ENCODE measurements at regions not wholly inside any gene's neighbourhood (a gene's known extent, or its start where the extent isn't known, plus 50 kb on each side); places are given as distances from the start of the nearest gene placed in this dataset.
A peak's percentile ranks its signal among the peaks of the same experiment; 100 is the strongest.

DNA sequence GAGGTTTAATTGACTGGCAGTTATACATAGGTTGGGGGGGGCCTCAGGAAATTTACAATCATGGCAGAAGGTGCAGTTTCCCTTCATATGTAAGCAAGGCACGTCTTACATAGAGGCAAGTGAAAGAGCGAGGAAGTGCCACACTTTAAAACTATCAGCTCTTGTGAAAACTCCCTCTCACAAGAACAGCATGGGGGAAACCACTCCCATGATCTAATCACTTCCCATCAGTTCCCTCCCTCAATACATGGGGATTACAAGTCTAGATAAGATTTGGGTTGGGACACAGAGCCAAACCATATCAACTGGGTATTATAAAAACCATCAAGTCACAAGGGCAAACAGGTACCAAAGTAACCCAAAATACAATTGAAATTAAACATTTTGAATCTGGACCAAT lies 182.0 kb upstream of the FAT4 start:
- DNase-seq = no peak

DNA sequence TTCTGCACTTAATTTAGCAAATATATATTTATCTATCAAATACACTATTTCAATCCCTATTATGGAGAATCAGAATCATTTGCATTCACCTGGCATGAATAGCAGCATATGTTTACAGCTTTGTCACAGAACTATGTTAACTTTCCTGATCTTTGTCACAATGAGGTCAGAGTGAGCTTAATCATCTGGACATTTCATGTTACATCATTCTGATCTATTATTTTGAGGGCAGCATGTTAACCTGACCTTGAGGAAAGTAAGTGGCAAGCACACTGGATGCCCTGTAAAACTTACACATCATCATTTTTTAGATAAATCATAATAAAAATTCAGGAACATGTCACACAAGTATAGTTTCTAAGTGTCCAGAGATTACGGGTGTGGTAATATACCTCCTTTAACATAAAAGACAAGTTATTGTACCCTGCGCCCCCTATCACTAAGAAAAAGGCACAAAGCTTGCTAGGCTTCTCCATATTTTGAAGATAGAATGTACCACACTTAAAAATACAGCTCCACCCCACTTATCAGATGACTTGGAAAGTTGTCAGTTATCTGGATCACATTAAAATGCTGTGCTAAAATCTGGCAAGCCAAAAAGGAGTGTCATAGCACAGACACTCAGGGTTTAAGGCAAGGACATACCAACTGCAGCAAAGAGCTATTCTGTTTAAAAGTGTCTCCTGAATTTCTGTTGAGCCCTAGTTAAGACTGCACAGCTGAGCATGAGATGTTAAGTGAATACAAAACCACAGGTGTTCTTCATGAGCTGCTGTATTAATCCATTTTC lies 182.7 kb upstream of the FAT4 start:
- no peak for DNase-seq

DNA sequence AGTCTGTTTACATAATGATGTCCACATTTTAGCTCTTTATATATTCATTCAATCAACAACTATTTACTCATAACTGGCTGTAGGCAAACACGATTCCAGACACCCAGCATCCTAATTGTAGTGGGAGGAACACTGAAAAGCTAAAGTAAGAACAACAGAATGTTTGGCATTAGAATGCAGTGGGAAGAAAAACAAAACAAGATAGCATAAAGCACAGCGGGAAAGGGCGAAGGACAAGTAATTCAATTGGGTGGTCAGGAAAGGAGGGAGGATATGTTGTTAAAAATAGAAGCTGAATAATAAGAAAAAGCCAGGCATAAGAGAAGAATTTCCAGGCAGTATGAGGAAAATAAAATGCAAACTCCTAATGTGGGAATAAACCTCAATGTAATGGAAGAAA lies 189.5 kb upstream of the FAT4 start:
- no peak for DNase-seq

DNA sequence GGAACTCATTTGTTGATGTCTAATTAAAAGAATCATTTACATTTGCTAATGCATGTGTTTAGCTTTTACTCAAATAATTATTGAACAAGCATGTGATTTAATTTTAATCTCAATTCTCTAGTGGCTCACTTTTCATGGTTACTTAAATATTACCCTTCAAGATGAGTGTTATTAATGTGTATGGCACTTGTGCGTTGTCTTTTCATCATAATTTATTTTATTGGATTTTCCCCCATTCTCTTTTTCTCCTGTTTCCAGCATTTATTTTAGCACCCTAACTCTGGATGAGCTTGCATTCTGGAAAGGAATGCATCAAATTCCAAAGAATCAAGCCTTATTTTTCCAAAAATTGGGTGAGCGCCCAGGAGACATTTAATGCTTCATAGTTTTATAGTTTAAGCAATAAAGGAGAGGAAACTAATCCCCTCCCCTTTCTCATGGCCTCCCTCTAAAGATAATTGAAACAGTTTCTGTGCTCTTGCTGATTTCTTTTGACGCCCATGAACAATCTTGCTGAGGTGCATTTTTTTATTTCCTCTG lies 191.1 kb upstream of the FAT4 start:
- no peak for DNase-seq

DNA sequence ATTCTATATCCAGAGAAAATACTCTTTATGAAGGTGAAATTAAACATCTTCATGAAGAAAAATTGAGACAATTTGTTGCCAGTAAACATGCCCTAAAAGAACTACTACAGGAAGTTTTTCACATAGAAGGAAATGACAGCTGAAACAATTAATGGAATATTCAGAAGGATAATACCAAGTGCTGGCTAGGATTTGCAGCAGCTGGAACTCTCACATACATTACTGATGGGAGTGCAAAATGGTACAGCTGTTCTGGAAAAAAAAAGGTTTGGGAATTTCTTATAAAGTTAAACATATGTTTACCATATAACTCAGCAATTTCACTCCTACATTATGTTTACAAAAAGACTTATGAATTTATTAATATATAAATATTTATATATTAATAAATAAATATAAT lies 193.2 kb upstream of the FAT4 start:
- DNase-seq = no peak

DNA sequence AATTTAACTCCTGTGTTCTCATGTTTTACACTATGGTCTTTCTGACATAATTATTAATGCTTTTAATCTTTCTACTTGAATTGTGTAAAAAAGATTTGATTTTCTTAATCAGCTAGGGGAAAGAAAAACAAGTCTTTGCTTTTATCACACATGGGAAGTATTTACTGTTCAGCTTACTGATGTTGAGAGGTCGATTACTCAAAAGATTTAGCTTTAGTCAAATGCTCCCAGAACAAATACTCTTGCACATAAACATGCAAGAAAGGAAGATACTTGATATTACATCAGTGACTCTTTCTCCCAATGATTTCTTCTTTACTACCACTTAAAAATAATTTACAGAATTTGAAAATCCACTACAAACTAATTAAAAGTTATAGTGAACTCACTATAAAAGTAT lies 198.3 kb upstream of the FAT4 start:
- DNase-seq = no peak

DNA sequence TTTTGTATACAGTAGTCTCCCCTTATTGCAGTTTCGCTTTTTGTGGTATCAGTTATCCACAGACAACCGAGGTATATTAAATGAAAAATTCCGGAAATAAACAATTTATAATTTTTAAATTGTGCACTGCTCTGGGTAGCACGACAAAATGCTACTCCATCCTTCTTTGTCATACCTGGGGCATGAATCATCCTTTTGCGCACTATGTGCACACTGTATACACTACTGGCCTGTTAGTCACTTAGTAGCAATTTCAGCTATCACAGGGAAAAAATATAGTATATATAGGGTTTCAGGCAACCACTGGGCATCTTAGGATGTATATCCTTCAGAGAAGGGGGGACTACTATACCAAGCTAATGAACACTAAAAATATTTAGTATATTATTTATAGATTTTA lies 198.8 kb upstream of the FAT4 start:
- DNase-seq = peak; percentile 36

DNA sequence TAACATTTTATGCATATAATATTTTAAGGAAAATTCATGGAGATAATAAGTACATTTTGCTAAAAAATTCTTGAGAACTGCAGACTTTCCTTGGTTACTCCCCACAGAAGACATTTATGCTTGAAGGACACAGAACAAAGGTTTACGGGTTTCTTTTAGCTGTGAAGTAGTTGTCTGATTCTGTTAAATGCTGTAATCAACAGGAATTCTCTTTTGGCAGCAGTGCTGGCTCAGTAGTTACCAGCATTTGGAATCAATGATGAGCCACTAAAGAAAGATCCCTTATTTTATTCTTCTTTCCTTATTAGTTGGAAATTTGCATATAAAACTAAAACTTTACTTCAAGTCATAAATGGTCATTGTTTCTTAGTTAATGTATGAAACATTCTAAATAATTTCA lies 199.3 kb upstream of the FAT4 start:
- DNase-seq = no peak

DNA sequence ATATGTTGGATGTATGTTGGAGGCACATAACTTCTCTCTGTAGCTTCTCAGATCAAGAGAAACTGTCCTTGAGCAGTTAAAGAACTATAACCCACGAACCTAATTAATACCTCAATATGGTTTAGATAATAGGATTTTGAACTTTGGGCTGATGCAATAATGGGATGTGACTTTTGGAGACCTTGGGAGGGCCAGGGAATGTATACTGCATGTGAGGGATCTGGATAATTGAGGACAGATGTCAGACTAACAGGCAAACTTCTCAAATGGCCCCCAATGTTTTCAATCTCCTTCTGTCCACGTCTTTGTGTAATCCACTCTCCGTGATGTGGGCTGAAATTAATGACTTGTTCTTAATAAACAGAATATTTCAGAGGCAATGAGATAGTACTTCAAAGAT lies 202.2 kb upstream of the FAT4 start:
- DNase-seq = no peak

DNA sequence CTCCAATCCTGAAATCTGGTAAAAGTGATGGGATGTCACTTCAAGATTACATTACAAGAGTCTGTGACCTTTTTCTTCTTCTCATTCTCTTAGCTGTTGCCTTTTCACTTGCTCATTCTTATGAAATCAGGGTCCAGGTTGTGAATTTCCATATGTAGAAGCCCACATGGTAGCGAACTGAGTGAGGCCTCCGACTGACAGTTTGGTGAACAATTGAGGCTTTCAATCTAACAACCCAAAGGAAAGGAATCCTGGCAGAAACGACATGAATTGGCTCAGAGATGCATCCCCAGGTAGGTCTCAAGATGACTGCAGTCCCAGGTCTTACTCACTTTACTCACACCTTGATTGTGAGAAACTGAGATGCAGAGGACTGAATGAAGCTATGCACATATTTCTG lies 203.4 kb upstream of the FAT4 start:
- DNase-seq = no peak

DNA sequence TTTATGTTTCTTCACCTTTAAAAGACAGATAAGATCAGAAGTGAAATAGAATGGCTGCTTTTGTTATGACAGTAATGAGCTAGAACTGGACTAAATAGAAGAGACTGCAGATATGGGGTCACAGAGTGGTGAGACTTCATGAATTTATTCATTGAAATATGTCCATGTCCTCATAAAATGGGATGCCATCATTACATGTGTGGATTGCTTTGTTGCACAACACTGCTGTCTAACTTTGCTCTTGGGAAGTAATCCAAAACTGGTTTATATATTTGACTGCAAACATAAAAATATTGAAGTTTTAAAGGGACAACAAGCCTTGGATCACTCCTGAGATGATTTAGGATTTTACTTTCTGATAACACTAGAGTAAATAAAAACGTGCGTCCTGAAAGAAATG lies 209.2 kb upstream of the FAT4 start:
- no peak for DNase-seq

DNA sequence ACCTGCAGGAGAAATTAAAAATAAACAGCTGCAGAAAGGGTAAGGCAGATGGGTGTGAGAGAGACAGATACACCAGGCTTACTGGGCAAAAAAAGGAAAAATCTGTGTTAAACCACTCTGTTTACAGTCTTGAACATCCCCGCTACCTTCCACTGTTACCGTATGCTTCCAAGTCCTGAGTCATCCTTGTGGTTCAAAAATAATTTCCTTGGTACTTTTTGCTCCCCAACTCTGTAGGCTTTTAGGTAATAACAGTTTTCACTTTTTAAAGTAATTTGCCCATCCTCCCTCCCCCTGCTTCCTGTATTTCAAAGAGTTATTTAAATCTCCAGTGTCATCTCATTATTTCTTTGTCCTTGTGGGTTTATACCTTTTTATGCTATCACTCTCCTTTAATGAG lies 210.1 kb upstream of the FAT4 start:
- no peak for DNase-seq

DNA sequence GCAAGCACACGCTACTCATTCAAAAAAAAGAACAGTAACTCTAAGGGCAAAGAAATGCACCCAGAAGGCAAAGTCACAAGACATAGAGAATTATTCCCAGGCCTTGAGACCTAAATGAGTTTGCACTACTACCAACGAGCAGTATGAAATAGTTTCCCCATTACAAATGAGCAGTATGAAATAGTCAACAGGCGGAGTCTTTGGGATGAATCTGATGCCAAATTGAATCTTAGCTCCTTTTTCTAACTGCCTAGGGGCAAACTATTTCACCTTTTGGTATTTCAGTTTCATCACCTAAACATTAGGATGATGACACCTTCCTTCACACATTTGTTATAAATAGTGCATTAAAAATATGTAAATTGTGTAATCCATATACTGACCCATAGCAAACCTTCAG lies 213.0 kb upstream of the FAT4 start:
- no peak for DNase-seq

DNA sequence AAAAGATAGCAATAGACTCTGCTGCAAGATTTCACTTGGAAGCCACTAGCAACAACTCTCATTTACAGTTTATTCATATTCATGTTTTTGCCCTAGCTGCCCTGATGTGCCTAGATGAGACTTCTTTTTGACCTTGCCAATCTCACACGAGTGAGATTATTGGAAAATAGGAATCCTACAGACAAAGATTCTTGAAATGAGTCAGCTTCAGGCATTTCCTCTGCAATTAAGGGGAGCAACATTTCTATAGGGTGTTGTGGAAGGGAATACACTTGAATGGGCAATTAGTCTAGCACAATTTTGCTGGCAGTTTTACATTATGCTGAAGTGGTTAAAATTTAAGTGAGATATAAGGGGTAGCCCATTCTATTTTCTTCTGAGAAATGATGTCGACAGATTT lies 217.0 kb upstream of the FAT4 start:
- DNase-seq = no peak

DNA sequence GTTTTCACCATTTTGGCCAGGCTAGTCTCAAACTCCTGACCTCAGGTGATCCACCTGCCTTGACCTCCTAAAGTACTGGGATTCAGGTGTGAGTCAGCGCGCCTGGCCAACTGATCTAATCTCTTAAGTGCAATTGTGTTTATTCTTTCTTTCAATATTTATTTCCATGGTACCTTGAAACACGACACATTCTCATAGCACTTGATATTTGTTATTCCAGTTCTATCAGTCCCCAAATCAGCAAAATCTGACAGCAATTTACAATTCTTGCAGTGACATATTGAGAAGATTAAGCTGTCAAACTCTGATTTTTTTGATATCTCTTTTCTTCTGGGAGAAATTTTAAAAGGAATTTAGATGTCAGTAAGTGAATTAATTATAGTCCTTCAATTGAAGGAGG lies 218.1 kb upstream of the FAT4 start:
- DNase-seq = no peak

DNA sequence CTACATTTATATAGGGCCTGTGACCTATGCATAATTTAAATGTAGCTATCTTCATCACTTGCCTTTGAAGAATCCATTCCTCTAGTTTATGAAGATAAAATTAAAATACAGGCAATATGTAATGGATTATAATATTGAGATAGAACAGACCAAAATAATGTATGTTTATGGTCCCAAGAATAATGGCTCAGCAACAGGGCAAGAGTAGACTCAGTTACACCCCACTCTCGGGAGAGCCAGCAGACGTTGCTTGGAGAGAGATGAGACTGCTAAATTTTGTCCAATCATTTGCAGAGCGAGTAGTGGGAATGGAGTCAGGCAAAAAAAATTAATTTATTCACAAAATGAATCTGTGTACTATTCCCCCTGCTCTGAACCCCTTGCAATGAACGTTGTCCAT lies 223.2 kb upstream of the FAT4 start:
- DNase-seq = no peak

DNA sequence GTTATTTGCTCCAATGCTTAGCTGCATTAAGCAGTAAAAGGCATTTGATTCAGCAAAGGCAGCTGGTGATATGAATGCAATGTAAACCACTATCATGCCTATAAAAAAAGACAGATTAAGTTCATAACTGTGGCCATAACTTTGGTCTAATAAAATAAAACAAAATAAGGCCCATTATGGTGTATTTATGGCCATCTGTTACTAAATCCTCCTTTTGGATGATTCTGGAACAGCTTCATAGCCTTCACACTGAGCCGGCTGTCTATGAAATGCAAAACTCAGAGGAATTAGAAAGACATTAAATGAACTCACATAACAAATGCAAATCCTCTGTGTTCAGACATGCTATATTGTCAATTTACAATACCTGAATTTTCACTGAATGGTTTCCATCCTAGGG lies 223.7 kb upstream of the FAT4 start:
- no peak for DNase-seq

DNA sequence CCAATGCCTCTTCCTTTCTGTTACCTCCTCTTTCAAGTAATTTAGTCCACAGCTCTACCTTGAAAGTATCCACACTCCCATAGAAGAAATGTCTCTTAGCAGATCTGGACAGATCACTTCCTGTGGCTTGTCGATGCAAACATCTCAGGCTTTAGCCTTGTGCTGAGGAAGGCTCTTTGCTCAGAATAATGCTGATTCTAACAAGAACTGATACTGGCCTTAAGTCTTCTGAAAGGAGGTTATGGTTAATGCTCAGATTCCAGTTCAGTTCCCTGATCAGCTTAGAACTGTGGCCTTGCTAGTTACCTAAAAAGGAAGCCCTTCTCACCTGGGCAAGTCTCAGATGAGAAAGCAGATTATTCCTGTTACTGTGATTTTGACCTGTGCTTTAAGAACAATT lies 230.1 kb upstream of the FAT4 start:
- DNase-seq = no peak

DNA sequence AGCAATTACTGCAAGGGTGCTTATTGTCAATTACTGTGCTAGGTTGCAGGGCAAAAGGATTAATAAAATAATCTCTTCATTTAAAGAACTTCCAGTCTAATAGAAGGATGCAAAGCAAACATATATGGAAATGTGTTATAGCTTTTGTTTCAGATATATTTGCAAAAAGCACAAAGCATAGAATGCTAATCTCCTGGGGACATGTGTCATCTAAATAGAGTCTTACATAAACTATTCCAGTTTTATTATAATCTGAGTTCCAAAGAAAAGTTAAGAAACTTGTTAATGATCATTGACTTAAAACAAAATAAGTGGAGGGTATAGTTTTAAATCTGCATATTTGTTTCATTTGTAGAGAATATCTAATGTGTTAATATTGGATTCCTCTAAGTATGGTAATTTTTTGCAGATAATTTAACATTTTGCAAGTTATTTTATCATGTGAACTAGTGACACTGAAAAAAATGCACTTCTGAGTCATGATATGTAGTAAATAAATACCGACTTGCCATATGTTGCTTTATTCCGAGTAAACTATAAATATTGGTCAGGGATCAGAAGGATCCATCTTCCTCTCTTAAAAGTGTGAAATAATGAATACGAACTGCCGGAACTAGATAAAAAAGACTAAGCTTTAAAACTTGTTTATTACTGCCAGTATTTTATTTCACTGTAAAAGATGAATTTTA lies 231.9 kb upstream of the FAT4 start:
- DNase-seq = no peak

DNA sequence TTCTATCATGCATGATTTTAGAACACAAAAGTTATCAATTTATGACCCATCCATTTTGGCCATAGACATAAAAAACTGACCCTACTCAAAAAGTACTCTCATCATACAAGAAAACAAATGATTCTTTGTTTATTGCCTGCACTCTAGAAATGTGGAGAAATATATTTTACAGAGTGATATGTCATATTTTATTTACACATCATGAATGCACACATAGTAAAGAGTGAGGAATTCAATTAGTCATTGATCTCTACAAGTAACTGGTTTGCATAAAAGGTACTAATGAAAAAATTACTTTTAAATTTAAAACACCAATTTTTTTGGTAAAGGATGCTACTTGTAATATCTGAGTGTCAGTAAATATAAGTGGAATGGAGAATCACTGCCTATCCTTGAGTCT lies 242.5 kb upstream of the FAT4 start:
- DNase-seq = no peak

DNA sequence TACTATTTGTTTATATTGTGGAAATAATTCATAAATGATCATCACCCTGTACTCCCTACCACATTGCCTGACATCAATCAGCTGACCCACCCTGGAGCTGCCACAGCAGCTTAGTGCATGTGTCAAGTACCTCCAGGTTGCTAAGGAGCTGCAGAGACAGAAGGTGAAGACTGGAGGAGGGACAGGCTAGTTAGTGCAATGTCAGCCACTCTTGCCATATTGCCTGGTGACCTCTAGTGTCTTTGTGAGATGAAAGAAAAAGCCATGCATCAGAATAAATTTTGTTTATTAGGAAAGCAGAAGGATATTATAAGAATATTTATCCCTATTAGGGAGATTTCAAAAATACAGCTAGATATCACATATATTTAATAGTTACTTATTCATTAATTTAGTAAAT lies 243.9 kb upstream of the FAT4 start:
- no peak for DNase-seq

DNA sequence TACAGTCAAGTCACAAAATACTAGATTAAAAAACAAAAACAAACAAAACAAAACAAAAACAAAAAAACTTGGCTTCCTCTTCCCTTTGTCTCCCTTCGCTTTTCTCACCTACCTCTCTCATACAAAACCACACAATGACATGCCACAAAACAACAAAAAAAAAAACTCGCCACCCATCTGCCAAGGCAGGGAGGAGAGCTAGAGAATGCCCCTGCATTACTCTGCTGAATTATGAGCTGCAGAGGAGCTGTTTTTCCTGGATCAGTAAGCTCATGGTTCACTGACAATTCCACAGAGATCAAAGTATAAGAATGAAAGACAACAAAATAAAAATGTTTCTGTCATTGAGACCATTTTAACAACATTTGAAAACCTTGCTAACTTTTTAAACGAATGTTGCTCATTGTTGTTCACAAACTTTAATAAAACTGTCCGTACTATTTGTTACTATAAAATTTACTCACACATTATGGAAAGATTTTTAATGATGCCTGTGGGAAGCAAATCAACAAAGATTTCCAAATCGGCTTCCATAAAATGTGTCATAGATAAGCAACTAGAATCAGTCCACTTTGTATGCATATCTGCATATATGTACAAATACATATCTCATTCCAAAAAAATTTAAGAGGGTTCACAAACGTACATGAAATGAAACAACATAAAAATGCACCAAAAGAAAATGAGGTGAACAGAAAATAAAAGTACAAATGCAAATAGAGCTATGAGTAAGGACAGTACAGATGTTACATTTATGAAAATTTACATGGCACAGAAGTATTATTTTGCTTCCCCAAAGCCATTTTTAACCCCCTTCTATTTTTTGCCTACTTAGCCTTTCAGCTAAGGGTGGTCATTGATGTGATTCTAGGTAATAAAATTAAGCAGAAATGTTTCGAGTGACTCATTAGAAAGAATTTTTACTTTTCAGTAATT lies 252.4 kb upstream of the FAT4 start:
- DNase-seq = no peak

DNA sequence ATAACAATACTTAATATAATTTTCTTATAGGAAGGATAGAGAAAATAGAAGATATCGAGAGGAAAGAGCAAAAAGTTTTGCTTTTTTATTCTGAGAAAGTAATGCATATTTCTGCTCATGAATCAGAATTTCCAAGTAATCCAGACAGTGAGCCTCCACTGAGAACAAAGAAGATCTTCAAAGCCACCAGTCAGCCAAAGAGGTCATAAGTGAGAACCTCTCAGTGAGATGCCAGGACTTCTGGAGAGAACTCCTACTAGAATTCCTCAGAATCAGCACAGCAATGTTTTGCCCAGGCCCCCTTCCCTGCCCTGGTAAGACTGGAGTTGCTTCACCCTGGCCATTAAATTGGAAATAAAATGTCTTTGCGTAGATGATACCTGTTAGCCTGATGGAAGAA lies 254.4 kb upstream of the FAT4 start:
- DNase-seq = no peak

DNA sequence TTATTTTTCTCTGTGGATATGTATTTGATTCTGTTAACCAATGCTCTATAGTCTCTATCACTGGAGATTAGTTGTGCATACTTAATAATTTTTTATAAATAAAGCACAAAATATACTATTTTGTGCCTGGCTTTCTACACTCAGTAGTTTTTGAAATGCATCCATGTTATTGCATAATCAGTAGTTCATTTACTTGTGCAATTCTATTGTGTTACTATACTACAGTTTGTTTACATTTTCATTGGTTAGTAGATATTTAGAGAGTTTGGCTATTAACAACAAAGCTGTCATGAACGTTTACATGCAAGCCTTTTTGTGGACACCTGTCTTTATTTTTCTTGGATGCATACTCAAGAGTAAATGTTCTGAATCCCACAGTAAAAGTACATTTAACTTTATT lies 265.0 kb upstream of the FAT4 start:
- no peak for DNase-seq

All from amniotic stem cell (primary cell).